Activated naive CD4-positive, alpha-beta T cell treated with anti-CD3 and anti-CD28 coated beads, Interleukin-2, amount 10 ng/mL, durations not matched to agents 7 days and 5 days (primary cell): ENCODE measurements at regions not wholly inside any gene's neighbourhood (a gene's known extent, or its start where the extent isn't known, plus 50 kb on each side); places are given as distances from the start of the nearest gene placed in this dataset.
"Not testable (repeated sequence)": the region's sequence is repeated elsewhere in the genome, so short reads cannot be mapped to it uniquely, and the experiment has no call there.

Experiments used
- CTCF ChIA-PET: fragments of 350-600 bp; sonication (Branson Sonifier 250); formaldehyde crosslinking; loops from one replicate; lab custom pipeline; 2021; ENCODE audit warnings: antibody characterized with exemption; lab: Charles Lee
- DNase-seq: peaks from one replicate; pipeline ENCODE4 v3.0.0-alpha.2; 2020
- H3K27ac Mint-ChIP-seq: one replicate; pipeline ENCODE4 v1.8.0; 2021; ENCODE audit warnings: mild to moderate bottlenecking, moderate library complexity, mixed read lengths
- H3K27me3 Mint-ChIP-seq: one replicate; pipeline ENCODE4 v1.8.0; 2021; ENCODE audit warnings: mild to moderate bottlenecking, mixed read lengths
- H3K36me3 Mint-ChIP-seq: one replicate; pipeline ENCODE4 v1.8.0; 2021; ENCODE audit warnings: mixed read lengths
- H3K4me1 Mint-ChIP-seq: one replicate; pipeline ENCODE4 v1.8.0; 2021; ENCODE audit warnings: mixed read lengths
- H3K4me3 Mint-ChIP-seq: one replicate; pipeline ENCODE4 v1.8.0; 2021; ENCODE audit warnings: mild to moderate bottlenecking, moderate library complexity, mixed read lengths
- H3K9me3 Mint-ChIP-seq: one replicate; pipeline ENCODE4 v1.8.0; 2021; ENCODE audit warnings: mixed read lengths

DNA sequence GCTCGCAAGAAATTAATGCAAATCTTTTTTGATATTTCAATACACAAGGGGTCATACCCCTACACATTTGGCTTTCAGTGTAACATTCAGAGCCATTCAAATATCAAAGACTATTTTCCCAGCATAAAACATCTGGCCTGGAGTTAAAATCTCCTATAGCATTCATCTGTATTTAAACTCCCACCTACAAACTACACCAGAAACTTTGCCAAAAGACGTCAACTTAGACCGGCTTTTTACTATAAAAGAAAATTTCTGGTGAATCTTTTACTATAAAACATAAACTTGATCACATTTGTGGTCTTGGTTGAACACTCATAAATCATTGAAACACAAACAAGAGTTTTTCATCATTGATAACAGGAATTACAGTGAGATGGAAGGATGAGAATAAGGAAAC is 473.3 kb upstream of the DCN start:
- H3K4me3 Mint-ChIP-seq, result no peak overlapping the region
- no peaks in the 10 kb centered on the region for H3K9me3 Mint-ChIP-seq
- H3K27ac Mint-ChIP-seq, result no peak overlapping the region
- H3K27me3 Mint-ChIP-seq, result no peaks in the 10 kb centered on the region
- H3K36me3 Mint-ChIP-seq, result no peaks in the 10 kb centered on the region
- H3K4me1 Mint-ChIP-seq, result peaks cover 11% of the 10 kb centered on the region
- DNase-seq, result no peak
- CTCF ChIA-PET, result interaction anchor here (0.6 kb wide), 1 partner anchor 802 kb away, joined by 5 read pairs; no protein-coding TSS in a partner anchor

DNA sequence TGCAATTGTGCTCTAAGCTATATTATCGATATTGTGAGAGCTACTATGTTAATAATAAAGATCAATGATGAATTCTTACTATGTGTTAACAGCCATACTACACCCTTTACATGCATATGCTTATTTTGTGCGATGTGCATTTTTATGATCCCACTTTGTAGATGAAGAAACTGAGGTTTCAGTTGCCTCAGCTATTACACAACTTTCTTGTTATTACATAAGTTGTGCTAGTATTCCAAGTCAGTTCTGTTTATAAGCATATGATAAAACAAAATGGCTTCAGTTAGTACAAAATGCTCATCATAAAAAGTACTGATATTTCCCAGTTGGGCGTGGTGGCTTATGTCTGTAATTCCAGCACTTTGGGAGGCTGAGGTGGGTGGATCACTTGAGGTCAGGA is 471.5 kb upstream of the DCN start:
- CTCF ChIA-PET, result no interaction called here
- DNase-seq, result no peak
- Mint-ChIP-seq H3K36me3 (no peaks in the 10 kb centered on the region), H3K9me3 (no peaks in the 10 kb centered on the region), H3K27me3 (no peaks in the 10 kb centered on the region), H3K4me1 (peaks cover 11% of the 10 kb centered on the region), H3K4me3 (no peak overlapping the region), H3K27ac (no peak overlapping the region)

DNA sequence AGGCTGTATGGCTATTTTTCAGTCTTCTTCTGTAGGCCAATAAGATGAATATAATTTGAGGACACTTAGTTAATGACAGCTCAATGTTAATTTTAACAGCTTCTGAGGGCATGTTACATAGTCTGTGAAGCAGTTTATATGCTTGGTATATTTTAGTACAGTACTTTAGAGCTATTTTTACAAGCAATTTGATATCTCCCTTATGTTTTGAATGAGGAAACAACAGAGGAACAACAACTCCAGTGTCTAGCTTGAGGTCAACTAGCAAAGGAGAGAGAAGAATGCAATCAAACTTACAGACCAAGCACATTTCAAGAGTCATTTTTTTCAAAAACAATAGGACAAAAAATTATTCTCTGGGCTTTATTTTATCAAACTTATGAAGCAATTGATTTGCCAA is 469.1 kb upstream of the DCN start:
- Mint-ChIP-seq H3K9me3 (no peaks in the 10 kb centered on the region), H3K36me3 (no peaks in the 10 kb centered on the region), H3K27ac (no peak overlapping the region), H3K4me3 (no peak overlapping the region), H3K27me3 (no peaks in the 10 kb centered on the region), H3K4me1 (no peaks in the 10 kb centered on the region)
- no peak for DNase-seq
- CTCF ChIA-PET, result no interaction called here

DNA sequence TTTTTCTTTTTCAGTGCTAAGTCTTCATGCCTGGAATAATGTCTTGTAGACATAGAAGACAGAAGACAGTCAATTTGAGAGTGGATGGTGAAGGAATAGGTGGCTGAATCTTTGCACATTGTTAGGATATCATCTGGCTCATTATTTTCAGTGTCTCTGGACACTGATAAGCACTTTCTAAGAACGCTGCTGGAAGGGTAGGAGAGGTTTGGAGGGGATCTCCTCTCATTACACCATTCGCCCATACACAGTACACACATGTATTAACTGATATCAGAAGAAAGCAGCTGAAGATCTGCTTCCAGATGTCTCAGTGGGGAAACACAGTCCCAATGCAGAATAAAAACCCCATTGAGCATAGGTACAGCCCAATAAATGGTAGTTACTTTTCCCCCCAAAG is 461.1 kb upstream of the DCN start:
- H3K9me3 Mint-ChIP-seq, result no peaks in the 10 kb centered on the region
- DNase-seq, result no peak
- H3K4me1 Mint-ChIP-seq, result no peaks in the 10 kb centered on the region
- CTCF ChIA-PET, result no interaction called here
- H3K27me3 Mint-ChIP-seq, result no peaks in the 10 kb centered on the region
- no peaks in the 10 kb centered on the region for H3K36me3 Mint-ChIP-seq
- no peak overlapping the region for H3K4me3 Mint-ChIP-seq
- H3K27ac Mint-ChIP-seq, result no peak overlapping the region

DNA sequence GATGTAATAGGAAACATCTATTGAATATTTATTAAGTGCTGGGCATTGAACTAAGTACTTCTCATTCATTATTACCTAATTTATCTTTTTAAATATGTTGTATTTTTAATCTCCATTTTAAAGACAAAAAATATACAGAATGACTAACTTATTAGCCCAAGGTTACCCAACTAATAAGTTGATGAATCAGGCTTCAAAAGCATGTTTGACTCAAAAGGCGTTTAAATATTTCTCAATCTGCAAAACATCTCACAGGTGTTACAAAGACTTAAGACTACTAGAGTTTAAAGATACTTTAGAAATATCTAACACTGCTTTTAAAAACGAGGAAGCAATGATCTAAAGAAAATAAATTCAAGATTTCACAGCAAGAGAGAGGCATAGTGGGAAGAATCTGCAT is 457.4 kb upstream of the DCN start:
- Mint-ChIP-seq H3K4me3 (no peak overlapping the region), H3K27ac (no peak overlapping the region), H3K36me3 (no peaks in the 10 kb centered on the region), H3K9me3 (no peaks in the 10 kb centered on the region), H3K27me3 (no peaks in the 10 kb centered on the region), H3K4me1 (no peaks in the 10 kb centered on the region)
- CTCF ChIA-PET, result no interaction called here
- DNase-seq, result no peak

DNA sequence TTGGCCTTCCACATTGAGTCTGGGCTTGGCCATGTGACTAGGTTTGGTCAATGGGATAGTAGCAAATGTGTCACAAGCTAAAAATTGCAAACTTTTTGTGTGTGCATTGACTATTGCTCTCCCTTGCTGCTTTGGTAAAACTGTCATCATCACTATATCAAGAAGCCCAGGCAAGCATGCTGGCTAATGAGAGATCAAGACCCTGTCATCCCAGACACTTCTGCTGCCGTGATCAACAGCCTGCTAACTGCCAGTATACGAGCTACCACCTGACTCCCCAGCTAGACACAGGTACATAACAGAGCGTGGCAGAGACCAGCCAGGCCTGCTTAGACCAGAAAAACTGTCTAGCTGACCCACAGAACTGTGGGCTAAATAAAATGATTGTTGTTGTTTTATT is 456.7 kb upstream of the DCN start:
- CTCF ChIA-PET, result no interaction called here
- H3K4me1 Mint-ChIP-seq, result no peaks in the 10 kb centered on the region
- H3K27me3 Mint-ChIP-seq, result no peaks in the 10 kb centered on the region
- DNase-seq, result no peak
- H3K36me3 Mint-ChIP-seq, result no peaks in the 10 kb centered on the region
- no peak overlapping the region for H3K4me3 Mint-ChIP-seq
- H3K9me3 Mint-ChIP-seq, result no peaks in the 10 kb centered on the region
- no peak overlapping the region for H3K27ac Mint-ChIP-seq

DNA sequence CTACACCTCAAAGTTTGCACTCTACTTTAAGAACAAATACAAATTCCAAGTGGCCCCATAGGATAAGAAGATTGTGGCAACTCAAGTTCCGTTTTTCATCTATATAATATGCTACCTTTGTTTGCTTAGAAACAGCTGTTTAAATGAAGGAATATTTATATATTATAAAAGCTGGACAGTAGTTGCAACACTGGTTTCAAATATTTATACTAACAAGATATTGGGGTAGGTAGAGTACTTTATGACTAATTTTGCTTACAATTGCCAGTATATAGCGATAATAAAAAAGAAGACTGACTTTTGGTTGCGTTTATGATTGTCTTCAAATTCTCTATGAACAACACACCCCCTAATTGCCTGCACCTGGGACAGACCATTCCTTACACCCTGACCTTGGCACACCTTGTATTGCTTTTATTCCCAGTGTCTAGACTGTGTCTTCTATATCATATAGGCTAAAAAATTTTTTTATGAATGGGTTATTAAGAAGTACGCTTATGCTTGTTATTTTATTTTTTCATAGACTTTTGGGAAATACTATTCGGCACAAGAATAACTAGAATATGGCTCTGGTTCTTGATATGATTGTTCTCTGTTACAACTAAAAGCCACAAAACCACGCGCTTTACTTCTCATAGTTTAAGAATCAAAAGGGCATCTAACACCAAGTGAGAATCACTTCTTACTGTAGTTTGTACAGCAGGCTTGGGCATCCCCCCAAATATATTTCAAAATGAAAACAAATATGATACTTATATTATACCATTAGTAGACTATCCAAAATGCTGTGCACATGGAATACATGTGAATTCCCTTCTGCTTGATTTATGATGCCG is 455.4 kb upstream of the DCN start:
- Mint-ChIP-seq H3K27me3 (no peaks in the 10 kb centered on the region), H3K9me3 (no peaks in the 10 kb centered on the region), H3K36me3 (no peaks in the 10 kb centered on the region), H3K4me1 (no peaks in the 10 kb centered on the region), H3K27ac (no peak overlapping the region), H3K4me3 (no peak overlapping the region)
- DNase-seq, result no peak
- CTCF ChIA-PET, result no interaction called here

DNA sequence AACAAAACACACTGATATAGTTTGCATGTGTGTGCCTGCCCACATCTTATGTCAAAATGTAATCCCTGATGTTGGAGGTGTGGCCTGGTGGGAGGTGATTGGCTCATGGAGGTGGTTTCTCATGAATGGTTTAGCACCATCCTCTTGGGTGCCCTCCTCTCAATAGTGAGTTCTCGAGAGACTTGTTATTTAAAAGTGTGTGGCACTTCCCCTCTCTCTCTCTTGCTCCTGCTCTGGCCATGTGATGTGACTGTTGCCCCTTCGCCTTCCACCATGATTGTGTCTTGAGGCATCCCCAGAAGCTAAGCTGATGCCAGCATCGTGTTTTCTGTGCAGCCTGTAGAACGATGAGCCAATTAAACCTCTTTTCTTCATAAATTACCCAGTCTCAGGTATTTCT is 454.1 kb upstream of the DCN start:
- CTCF ChIA-PET, result no interaction called here
- DNase-seq, result no peak
- Mint-ChIP-seq H3K36me3 (no peaks in the 10 kb centered on the region), H3K9me3 (no peaks in the 10 kb centered on the region), H3K4me3 (no peak overlapping the region), H3K4me1 (no peaks in the 10 kb centered on the region), H3K27me3 (no peaks in the 10 kb centered on the region), H3K27ac (no peak overlapping the region)

DNA sequence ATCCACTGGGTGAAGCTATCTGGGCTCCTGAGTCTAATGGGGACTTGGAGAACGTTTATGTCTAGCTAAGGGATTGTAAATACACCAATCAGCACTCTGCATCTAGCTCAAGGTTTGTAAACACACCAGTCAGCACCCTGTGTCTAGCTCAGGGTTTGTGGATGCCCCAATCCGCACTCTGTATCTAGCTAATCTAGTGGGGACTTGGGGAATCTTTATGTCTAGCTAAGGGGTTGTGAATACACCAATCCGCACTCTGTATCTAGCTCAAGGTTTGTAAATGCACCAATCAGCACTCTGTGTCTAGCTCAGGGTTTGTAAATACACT is 451.7 kb upstream of the DCN start:
- H3K27ac Mint-ChIP-seq, H3K4me1 Mint-ChIP-seq, H3K4me3 Mint-ChIP-seq, H3K9me3 Mint-ChIP-seq, H3K27me3 Mint-ChIP-seq, CTCF ChIA-PET, DNase-seq, H3K36me3 Mint-ChIP-seq: not testable (repeated sequence)

DNA sequence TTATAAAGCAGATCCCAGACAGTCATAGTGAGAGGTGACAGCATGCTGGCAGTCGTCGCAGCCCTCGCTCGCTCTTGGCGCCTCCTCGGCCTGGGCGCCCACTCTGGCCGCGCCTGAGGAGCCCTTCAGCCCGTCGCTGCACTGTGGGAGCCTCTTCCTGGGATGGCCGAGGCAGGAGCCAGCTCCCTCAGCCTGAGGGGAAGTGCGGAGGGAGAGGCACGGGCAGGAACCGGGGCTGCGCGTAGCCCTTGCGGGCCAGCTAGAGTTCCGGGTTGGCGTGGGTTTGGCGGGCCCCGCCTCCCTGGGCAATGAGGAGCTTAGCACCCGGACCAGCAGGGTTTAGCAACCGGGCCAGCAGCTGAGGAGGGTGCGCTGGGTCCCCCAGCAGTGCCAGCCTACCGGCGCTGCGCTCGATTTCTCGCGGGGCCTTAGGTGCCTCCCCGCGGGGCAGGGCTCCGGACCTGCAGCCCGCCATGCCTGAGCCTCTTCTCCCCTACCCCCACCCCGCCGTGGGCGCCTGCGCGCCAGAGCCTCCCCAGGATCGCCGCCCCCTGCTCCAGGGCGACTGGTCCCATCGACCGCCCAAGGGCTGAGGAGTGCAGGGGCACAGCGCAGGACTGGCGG is 451.2 kb upstream of the DCN start:
- H3K9me3 Mint-ChIP-seq, result no peaks in the 10 kb centered on the region
- H3K27ac Mint-ChIP-seq, result no peak overlapping the region
- H3K4me1 Mint-ChIP-seq, result no peaks in the 10 kb centered on the region
- CTCF ChIA-PET, result no interaction called here
- no peak for DNase-seq
- no peak overlapping the region for H3K4me3 Mint-ChIP-seq
- no peaks in the 10 kb centered on the region for H3K27me3 Mint-ChIP-seq
- no peaks in the 10 kb centered on the region for H3K36me3 Mint-ChIP-seq

DNA sequence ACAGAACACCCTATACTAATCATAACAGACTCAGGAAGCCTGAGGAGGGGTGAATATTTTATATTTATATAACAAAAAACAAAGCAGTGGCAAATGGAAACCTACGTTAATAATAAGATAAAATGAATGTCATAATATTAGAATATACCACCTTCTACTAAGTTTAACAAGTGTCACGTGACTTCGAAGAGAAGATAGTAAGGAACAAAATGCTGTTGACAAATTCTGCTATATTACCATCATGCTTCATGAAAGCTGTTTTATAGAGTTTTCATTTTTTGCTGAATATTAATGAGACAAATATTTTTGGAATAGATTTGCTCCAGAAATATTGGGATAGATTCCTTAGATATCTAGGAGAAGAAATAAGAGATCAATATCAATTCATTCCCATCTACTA is 450.6 kb upstream of the DCN start:
- DNase-seq, result no peak
- H3K27ac Mint-ChIP-seq, result no peak overlapping the region
- H3K4me3 Mint-ChIP-seq, result no peak overlapping the region
- H3K36me3 Mint-ChIP-seq, result no peaks in the 10 kb centered on the region
- CTCF ChIA-PET, result no interaction called here
- H3K27me3 Mint-ChIP-seq, result no peaks in the 10 kb centered on the region
- H3K9me3 Mint-ChIP-seq, result no peaks in the 10 kb centered on the region
- H3K4me1 Mint-ChIP-seq, result no peaks in the 10 kb centered on the region

DNA sequence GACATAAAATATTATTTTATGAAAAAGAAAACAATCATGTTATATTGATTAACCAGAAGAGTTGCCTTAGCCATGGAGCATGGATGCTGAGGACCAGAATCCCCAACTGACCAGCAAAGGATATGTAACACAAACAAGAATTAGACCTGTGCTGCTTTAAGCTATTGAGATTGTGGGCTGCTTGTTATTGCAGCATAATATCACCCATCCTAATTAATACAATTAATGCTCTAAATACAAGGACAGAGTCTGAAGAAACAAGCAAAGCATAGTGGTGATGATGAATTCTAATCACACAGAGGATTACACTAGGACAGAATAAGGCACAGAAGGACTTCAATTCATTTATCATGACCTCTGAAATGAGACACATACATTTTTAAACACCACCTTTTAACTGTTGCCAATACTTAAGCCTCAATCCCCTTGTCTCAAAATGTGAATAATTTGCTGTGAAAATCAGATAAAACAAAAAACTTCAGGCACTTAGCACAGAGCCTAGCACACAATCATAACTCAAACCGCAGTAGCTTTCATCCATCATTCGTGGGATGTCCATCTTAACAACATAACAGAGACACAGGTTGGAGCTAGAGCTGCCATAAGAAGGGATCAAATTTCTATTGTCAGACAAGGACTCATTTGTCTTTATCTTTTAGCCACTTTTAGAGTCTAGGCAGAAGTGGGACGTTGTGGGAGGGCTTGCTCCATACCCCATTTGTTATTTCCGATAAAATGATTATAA is 449.6 kb upstream of the DCN start:
- H3K4me3 Mint-ChIP-seq, result no peak overlapping the region
- CTCF ChIA-PET, result no interaction called here
- no peak overlapping the region for H3K27ac Mint-ChIP-seq
- no peaks in the 10 kb centered on the region for H3K9me3 Mint-ChIP-seq
- DNase-seq, result no peak
- no peaks in the 10 kb centered on the region for H3K27me3 Mint-ChIP-seq
- H3K36me3 Mint-ChIP-seq, result no peaks in the 10 kb centered on the region
- H3K4me1 Mint-ChIP-seq, result no peaks in the 10 kb centered on the region

DNA sequence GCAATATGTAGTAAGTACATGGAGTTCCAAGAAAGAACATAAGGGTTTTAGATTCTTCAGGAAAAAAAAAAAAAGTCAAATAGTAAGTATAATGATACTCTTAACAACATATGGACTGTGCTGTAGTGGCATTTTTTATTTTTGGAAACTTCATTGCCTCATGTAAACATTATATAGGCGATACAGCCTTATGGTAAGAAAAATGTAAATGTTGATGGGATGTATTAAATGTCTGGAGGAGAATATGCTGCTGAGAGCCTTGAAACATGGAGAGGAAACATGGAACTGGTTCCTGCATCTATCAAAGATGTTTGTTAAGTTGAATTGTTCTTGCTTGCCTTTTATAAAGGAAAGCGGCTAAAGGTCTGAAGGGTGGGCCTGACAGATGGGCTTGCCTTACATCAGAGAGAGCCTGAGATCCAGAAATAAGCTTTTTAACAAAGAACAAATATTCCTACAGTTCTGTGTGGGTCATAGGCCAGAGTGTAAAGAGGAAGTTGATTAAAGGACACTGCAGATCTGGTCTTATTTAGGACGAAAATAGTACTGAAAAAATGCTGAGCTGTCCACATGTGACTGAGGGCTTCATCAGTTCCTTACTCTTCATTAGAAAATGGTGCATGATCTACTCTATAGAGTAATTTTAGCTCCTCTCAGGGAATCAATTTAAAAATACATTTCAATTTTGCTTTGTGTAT is 448.1 kb upstream of the DCN start:
- CTCF ChIA-PET, result no interaction called here
- H3K27me3 Mint-ChIP-seq, result no peaks in the 10 kb centered on the region

DNA sequence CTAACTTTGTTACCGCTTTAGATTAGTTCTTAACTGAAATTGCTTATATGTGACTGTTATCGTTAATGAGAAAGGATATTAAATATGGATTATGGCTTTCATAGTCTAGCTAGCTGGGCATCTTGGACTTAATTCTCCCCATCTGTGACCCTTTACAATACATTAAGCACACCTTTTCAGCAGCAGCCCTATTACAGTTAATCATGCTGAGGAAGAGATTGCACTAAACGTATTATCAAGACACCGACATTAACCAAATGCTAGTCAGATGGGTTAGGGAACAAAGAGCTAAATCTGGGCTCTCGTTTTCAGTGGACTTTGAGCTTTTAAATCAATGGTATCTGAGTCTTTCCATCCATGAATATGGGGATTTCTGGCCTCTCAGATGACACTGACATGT is 447.5 kb upstream of the DCN start:
- no peaks in the 10 kb centered on the region for H3K36me3 Mint-ChIP-seq
- peaks cover 11% of the 10 kb centered on the region for H3K9me3 Mint-ChIP-seq
- H3K27ac Mint-ChIP-seq, result no peak overlapping the region
- CTCF ChIA-PET, result no interaction called here
- DNase-seq, result no peak
- no peaks in the 10 kb centered on the region for H3K4me1 Mint-ChIP-seq
- no peak overlapping the region for H3K4me3 Mint-ChIP-seq
- H3K27me3 Mint-ChIP-seq, result no peaks in the 10 kb centered on the region

More for the DNA sequence above, 448.1 kb upstream of the DCN start:
- Mint-ChIP-seq H3K4me3 (no peak overlapping the region), H3K4me1 (no peaks in the 10 kb centered on the region), H3K27ac (no peak overlapping the region), H3K36me3 (no peaks in the 10 kb centered on the region), H3K9me3 (peaks cover 10% of the 10 kb centered on the region)
- DNase-seq, result no peak
